ENCODE measurements at regions not wholly inside any gene's neighbourhood (a gene's known extent, or its start where the extent isn't known, plus 50 kb on each side); places are given as distances from the start of the nearest gene placed in this dataset.
A peak's percentile ranks its signal among the peaks of the same experiment; 100 is the strongest.

DNA sequence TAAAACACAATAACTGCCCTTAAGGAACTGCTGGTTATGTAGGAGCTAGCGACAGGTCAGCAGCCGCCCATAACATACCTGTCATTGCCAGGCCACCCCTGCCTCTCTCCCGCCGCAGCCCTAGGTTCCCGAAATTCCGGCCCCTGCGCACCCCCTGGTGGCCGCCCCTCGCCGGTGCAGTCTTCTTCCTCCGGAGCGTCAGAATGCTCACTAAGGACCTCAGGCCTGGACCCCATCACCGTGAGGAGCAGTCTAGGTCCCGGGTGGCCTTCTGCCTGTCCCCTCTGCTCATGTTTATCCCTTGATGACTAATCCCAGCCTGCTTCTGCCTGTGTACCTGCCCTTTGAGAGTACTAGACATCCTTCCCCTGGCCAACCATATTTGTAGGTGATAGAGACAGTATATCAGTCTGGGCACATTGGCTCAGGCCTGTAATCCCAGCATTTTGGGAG lies 115.7 kb upstream of the SLC1A4 start:
- H3K27ac Mint-ChIP-seq: peak overlapping the region; percentile 47
- H3K27me3 Mint-ChIP-seq (ENCODE audit: low read depth): no peaks in the 10 kb centered on the region
- DNase-seq (ENCODE audit: low spot score in 2 of 2, unreplicated experiment in 2 of 2): peak; percentile 59 to 93
- H3K36me3 Mint-ChIP-seq: no peaks in the 10 kb centered on the region
- peak overlapping the region; percentile 10 for H3K4me3 Mint-ChIP-seq
- H3K4me1 Mint-ChIP-seq: peaks cover 12% of the 10 kb centered on the region
- H3K9me3 Mint-ChIP-seq: no peaks in the 10 kb centered on the region
- TF ChIP-seq, protein P1, sequence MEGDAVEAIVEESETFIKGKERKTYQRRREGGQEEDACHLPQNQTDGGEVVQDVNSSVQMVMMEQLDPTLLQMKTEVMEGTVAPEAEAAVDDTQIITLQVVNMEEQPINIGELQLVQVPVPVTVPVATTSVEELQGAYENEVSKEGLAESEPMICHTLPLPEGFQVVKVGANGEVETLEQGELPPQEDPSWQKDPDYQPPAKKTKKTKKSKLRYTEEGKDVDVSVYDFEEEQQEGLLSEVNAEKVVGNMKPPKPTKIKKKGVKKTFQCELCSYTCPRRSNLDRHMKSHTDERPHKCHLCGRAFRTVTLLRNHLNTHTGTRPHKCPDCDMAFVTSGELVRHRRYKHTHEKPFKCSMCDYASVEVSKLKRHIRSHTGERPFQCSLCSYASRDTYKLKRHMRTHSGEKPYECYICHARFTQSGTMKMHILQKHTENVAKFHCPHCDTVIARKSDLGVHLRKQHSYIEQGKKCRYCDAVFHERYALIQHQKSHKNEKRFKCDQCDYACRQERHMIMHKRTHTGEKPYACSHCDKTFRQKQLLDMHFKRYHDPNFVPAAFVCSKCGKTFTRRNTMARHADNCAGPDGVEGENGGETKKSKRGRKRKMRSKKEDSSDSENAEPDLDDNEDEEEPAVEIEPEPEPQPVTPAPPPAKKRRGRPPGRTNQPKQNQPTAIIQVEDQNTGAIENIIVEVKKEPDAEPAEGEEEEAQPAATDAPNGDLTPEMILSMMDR (IDR thresholded peaks at IDR 0.05; ENCODE audit: unreplicated experiment): peak; percentile 98

DNA sequence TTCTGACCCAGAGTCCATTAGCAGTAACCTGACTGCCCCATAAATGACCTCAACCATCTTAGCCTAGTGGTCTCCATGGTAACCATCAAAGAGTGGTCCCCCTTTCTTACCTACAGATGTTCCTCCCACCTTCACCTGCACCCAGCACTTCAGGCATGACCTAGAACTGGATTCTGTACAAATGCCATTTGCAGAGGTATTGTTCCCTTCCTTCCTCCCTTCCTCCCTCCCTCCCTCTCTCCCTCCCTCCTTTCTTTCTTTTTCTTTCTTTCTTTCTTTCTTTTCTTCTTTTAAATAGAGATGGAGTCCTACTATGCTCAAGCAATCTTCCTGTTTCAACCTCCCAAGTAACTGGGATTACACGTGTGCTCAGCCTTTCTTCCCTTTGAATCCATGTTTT lies 114.6 kb upstream of the SLC1A4 start:
- Mint-ChIP-seq H3K27me3 (ENCODE audit: low read depth) (no peaks in the 10 kb centered on the region), H3K4me3 (no peak overlapping the region), H3K27ac (no peak overlapping the region), H3K4me1 (peaks cover 12% of the 10 kb centered on the region), H3K9me3 (no peaks in the 10 kb centered on the region), H3K36me3 (no peaks in the 10 kb centered on the region)
- TF ChIP-seq, protein P1 (IDR thresholded peaks at IDR 0.05; ENCODE audit: unreplicated experiment): no peak
- no peak for DNase-seq (ENCODE audit: low spot score in 2 of 2, unreplicated experiment in 2 of 2)

GRCh38 chr2:64875368-64875767 lies 113.8 kb upstream of the SLC1A4 start:
- Mint-ChIP-seq H3K27ac (no peak overlapping the region), H3K36me3 (no peaks in the 10 kb centered on the region), H3K27me3 (ENCODE audit: low read depth) (no peaks in the 10 kb centered on the region), H3K4me3 (no peak overlapping the region), H3K4me1 (peaks cover 12% of the 10 kb centered on the region), H3K9me3 (no peaks in the 10 kb centered on the region)
- TF ChIP-seq, protein P1 (IDR thresholded peaks at IDR 0.05; ENCODE audit: unreplicated experiment): no peak
- DNase-seq (ENCODE audit: low spot score in 2 of 2, unreplicated experiment in 2 of 2): no peak

DNA sequence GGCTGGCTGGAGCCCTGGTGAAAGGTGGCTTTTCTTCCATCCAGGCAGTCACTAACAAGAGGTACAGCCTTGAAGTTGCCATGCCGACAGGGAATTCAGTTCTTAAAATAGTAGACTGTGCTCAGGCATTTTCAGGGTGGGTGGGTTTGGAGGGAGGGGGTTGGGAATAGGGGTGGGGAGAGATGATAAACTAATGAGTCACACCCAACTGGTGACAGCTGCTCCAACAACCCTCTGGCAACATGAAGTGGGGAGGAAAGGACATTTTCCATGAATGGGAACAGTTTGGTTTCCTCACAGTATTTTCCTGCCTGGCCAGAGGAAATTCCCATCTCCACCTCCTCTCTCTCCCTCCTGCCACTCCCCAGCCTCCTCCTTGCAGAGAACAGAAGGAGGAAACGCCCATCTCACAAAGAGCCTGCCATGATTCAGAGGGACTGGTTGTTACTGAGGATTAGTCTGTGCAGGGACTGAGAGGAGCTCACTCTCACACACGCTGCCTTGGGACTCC lies 113.0 kb upstream of the SLC1A4 start:
- H3K9me3 Mint-ChIP-seq: no peaks in the 10 kb centered on the region
- no peaks in the 10 kb centered on the region for H3K36me3 Mint-ChIP-seq
- H3K4me3 Mint-ChIP-seq: no peak overlapping the region
- TF ChIP-seq, protein P1 (IDR thresholded peaks at IDR 0.05; ENCODE audit: unreplicated experiment): no peak
- peak overlapping the region; percentile 60 for H3K27ac Mint-ChIP-seq
- peaks cover 12% of the 10 kb centered on the region for H3K4me1 Mint-ChIP-seq
- DNase-seq (ENCODE audit: low spot score in 2 of 2, unreplicated experiment in 2 of 2): no peak
- H3K27me3 Mint-ChIP-seq (ENCODE audit: low read depth): no peaks in the 10 kb centered on the region

DNA sequence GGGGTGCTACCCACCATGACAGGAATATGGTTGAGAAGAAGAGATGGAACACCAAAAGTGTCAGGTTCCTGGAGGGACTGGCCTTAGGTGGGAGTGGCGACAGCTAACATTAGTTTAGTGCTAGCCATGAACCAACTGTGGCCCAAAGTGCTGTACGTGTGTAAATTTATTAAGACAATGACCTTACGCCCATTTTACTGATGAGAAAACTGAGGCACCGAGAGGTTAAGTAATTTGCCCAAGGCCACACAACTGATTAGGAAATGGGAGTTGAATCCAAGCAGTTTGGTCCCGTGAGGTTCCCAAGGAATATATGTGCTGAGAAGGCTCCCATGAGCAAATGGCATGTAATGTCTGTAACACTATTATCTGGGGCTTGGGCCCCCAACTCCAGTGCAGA lies 109.5 kb upstream of the SLC1A4 start:
- Mint-ChIP-seq H3K27me3 (ENCODE audit: low read depth) (no peaks in the 10 kb centered on the region), H3K4me1 (peaks cover 10% of the 10 kb centered on the region), H3K36me3 (no peaks in the 10 kb centered on the region), H3K27ac (no peak overlapping the region), H3K4me3 (no peak overlapping the region), H3K9me3 (no peaks in the 10 kb centered on the region)
- TF ChIP-seq, protein P1 (IDR thresholded peaks at IDR 0.05; ENCODE audit: unreplicated experiment): no peak
- no peak for DNase-seq (ENCODE audit: low spot score in 2 of 2, unreplicated experiment in 2 of 2)
